GM13976 (cell line): ENCODE measurements at regions not wholly inside any gene's neighbourhood (a gene's known extent, or its start where the extent isn't known, plus 50 kb on each side); places are given as distances from the start of the nearest gene placed in this dataset.

Source experiments
- DNase-seq: peaks from one replicate; pipeline ENCODE4 v3.0.0; 2012; ENCODE audit warnings: low spot score
- in situ Hi-C: fragments of 300-500 bp; cut with MboI; formaldehyde crosslinking; loops from one replicate; pipeline ENCODE4 v1.12.0; 2022; ENCODE audit warnings: low sequenced_read_pairs, mixed read lengths, inconsistent platforms; ENCODE audit not compliant: unreplicated experiment
- TF ChIP-seq, protein P1 (sequence below): IDR thresholded peaks from 2 replicates; pipeline ENCODE4 v1.5.1; 2012; ENCODE audit warnings: borderline replicate concordance, mild to moderate bottlenecking; ENCODE audit not compliant: insufficient read depth; ENCODE audit errors: extremely low read depth, missing control alignments, control extremely low read depth

DNA sequence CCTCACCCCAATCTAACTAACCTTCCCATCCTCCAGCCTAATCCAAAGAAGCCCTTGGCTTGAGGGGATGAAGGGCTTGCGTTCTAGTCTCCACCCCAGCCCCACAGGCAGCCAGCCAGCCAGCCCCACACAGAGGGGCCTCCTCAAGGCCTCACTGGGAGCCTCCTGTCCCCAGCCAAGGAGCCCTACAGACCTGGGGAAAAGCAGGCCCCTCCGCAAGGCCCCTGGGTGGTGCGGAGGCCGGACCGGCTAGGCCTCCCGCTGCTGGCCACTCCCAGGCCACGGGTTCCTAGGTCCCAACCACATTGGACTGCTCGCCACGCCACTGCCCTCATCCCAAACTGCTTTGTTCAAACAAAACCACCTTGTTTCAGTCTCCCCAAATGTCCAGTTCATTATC lies 78.0 kb downstream of the ZIC5 start:
- in situ Hi-C loops, result no loop called here
- DNase-seq, result no peak
- TF ChIP-seq, protein P1, sequence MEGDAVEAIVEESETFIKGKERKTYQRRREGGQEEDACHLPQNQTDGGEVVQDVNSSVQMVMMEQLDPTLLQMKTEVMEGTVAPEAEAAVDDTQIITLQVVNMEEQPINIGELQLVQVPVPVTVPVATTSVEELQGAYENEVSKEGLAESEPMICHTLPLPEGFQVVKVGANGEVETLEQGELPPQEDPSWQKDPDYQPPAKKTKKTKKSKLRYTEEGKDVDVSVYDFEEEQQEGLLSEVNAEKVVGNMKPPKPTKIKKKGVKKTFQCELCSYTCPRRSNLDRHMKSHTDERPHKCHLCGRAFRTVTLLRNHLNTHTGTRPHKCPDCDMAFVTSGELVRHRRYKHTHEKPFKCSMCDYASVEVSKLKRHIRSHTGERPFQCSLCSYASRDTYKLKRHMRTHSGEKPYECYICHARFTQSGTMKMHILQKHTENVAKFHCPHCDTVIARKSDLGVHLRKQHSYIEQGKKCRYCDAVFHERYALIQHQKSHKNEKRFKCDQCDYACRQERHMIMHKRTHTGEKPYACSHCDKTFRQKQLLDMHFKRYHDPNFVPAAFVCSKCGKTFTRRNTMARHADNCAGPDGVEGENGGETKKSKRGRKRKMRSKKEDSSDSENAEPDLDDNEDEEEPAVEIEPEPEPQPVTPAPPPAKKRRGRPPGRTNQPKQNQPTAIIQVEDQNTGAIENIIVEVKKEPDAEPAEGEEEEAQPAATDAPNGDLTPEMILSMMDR, result no peak

DNA sequence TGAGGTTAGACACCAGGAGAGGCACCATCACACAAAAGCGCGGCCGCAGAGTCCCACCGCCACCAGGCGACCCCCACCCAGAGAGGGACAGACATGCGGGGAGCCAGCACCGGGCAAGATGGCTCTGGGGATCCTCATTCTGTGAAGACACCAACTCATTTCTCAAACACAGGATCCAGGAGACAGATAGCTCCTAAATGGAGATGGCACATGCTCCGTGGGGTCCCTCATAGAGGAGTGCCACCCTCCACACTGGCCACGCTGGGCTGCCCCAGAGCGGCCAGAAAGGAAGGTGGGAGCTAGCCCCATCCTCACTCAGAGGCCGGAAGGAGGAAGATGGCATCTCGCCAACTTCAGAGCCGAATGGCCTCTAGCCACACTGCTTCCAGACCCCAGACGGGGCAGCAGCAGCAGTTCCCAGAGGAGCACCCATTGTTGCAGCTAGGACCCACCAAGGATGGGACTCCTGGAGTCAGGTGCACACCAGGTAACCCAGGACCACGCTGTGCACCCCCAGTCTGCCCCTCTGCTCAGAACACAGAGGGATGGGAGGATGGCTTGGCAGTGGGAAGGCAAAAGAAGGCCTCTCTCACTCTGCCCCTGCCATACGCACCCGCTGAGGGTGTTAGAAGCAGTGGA lies 78.6 kb downstream of the ZIC5 start:
- in situ Hi-C loops, result no loop called here
- DNase-seq, result no peak
- TF ChIP-seq, protein P1, result no peak

DNA sequence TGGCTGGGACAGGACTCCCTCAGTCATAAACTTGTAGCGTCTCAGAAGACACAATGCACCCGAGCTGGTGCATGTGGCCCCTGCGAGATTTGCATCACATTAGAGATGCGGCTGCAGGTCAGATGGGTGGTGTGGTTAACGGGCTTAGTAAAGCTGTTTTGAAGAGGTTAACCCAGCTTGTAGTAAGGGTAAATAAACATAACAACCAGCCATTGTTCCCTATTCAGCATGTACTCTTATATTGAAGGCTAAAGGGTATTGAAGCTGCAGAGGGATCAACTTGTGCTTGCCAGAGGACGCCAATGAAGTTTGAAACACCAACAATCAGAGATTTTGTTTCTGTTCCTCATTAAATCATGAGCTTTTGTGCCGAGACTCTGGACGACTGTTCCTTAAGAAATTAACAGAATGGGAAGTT lies 79.4 kb downstream of the ZIC5 start:
- DNase-seq, result no peak
- in situ Hi-C loops, result no loop called here
- TF ChIP-seq, protein P1, result no peak

DNA sequence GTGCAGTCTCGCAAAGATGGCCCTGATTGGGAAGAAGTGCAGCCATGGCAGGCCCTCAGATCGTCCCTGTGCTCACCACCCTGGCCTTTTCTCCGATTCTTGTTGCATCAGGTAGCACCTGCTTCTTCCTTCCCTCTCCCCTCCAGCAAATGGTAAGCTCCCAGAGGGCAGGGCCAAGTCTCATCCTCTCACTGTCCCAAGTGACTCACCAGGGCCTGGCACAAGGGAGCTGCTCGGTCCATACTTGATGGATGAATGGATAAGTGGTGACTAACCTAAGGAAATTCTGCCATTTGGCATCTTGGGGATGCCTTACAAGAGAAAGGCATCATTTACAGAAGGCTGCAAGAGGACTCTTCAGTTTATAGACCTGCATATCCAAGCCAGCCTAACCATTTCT lies 84.9 kb downstream of the ZIC5 start:
- TF ChIP-seq, protein P1, result no peak
- in situ Hi-C loops, result no loop called here
- no peak for DNase-seq

DNA sequence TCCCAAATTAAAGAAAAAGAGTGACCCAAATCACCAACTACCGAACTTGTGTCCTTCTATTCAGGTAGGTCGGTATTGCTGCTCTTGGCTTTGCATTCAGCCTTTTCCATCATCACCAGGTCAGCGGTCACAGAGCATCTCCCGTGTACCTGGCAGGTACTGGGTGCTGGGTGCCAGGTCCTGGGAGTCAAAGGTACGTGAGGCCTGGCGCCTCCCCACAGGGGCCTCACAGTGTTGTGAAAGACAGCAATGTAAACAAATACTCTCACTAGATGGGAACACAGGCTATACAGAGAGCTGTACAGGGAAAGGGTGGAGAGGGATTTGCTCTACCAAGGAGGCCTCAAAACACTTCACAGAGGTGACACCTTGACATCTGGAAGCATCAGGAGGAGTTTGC lies 86.7 kb downstream of the ZIC5 start:
- in situ Hi-C loops, result no loop called here
- TF ChIP-seq, protein P1, result no peak
- DNase-seq, result no peak

DNA sequence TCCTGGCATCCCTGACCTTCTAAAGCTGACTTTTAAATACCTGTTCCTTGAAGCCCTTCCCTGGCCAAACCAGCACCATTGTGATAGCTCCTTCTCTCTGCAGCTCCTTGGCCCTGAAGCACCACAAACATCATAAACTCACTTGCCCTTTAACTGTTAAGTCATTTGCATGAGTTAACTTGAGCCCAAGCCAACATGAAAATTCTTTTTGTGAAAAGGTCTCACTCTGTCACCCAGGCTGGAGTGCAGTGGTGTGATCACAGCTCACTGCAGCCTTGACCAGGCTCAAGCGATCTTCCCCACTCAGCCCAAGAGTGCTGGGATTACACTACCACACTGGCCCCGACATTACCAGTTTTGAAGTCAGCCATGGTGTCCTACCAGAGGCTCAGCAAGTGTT lies 87.8 kb downstream of the ZIC5 start:
- TF ChIP-seq, protein P1, result no peak
- in situ Hi-C loops, result no loop called here
- no peak for DNase-seq

DNA sequence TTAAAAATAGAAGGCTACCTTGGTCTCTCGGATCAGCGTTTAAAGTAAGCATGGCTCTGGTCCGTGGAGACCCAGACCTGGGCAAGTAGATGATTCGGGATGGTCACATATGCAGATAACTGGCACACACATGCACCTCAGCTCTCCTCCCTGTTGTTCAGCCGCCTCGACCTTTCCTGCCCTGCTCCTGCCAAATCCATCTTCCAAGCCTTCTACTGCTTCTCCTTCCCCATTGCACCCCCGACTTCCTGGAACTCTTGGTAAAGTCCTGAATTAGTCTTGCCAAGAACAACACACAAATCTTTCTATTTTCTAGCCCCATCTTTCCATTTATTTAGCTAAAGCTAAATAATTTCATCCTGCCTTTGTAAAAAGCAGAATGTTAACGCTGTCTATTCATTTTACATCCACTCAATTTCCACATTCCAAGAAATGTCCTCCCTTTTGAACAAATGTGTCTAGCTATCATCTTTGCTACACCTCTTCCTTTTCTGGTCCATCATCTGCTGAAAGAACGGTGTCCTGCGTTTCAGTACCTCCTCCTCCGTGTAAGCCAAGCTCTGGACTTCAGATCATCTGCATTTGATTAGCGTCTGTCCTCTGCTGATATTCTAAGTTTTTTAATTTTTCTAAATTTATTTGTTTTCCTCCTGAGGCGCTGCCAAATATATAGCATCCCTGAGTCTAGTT lies 92.5 kb downstream of the ZIC5 start:
- in situ Hi-C loops, result no loop called here

More for the DNA sequence above, 92.5 kb downstream of the ZIC5 start:
- DNase-seq, result no peak
- TF ChIP-seq, protein P1, result no peak
